ENCODE measurements at regions not wholly inside any gene's neighbourhood (a gene's known extent, or its start where the extent isn't known, plus 50 kb on each side); places are given as distances from the start of the nearest gene placed in this dataset.

GRCh38 chr11:131172011-131172410 lies 198.4 kb upstream of the NTM start:
- Mint-ChIP-seq H3K27ac (no peak overlapping the region), H3K27me3 (peaks cover 11% of the 10 kb centered on the region), H3K9me3 (no peaks in the 10 kb centered on the region), H3K36me3 (no peaks in the 10 kb centered on the region), H3K4me3 (no peak overlapping the region), H3K4me1 (ENCODE audit: unreplicated experiment) (peaks cover 24% of the 10 kb centered on the region)
- TF ChIP-seq, protein P1, sequence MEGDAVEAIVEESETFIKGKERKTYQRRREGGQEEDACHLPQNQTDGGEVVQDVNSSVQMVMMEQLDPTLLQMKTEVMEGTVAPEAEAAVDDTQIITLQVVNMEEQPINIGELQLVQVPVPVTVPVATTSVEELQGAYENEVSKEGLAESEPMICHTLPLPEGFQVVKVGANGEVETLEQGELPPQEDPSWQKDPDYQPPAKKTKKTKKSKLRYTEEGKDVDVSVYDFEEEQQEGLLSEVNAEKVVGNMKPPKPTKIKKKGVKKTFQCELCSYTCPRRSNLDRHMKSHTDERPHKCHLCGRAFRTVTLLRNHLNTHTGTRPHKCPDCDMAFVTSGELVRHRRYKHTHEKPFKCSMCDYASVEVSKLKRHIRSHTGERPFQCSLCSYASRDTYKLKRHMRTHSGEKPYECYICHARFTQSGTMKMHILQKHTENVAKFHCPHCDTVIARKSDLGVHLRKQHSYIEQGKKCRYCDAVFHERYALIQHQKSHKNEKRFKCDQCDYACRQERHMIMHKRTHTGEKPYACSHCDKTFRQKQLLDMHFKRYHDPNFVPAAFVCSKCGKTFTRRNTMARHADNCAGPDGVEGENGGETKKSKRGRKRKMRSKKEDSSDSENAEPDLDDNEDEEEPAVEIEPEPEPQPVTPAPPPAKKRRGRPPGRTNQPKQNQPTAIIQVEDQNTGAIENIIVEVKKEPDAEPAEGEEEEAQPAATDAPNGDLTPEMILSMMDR (conservative IDR thresholded peaks at IDR 0.05), result no peak
- no peak for DNase-seq (ENCODE audit: extremely low spot score, unreplicated experiment)

DNA sequence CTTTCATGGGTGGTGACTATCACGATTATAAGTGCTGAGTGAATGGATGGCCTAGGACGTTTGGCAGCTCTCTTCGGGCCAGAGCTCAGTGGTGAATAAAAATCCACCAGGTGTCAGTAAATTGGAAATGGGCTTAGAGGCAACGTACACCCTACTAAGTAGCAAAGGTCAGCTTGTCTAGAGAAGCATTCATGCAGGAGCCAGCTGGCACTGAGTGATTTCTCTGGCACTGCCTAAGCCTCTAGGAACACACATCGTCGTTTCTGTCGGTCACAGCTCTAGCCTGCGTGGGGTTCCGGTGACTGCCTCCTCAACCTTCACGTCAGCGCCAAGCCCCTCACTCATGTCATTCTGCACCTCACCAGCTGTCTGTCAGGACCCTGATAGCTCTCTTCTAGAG lies 192.4 kb upstream of the NTM start:
- TF ChIP-seq, protein P1 (conservative IDR thresholded peaks at IDR 0.05), result no peak
- Mint-ChIP-seq H3K4me1 (ENCODE audit: unreplicated experiment) (no peaks in the 10 kb centered on the region), H3K9me3 (no peaks in the 10 kb centered on the region), H3K4me3 (no peak overlapping the region), H3K27me3 (peaks cover 17% of the 10 kb centered on the region), H3K27ac (no peak overlapping the region), H3K36me3 (no peaks in the 10 kb centered on the region)
- no peak for DNase-seq (ENCODE audit: extremely low spot score, unreplicated experiment)

DNA sequence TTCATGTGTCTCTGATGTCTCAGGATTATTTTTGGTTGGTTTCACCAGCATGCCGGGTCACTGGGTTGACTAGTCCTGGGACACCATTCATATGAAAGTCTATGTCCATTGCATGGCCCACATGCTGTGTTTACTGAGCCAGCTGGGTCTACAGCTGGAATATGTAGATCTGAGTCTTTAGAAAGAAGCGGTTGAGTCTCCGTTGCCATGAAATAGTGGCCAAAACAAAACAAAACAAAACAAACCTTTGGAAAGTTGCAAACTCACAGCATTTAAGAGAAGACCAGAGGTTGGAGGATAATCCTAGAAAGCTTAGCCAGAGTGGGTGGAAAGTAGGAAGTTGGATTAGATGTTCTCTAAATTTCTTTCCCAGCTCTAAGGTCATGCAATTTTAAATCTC lies 191.8 kb upstream of the NTM start:
- Mint-ChIP-seq H3K4me1 (ENCODE audit: unreplicated experiment) (no peaks in the 10 kb centered on the region), H3K27ac (no peak overlapping the region), H3K4me3 (no peak overlapping the region), H3K9me3 (no peaks in the 10 kb centered on the region), H3K36me3 (no peaks in the 10 kb centered on the region), H3K27me3 (peaks cover 20% of the 10 kb centered on the region)
- TF ChIP-seq, protein P1 (conservative IDR thresholded peaks at IDR 0.05), result no peak
- DNase-seq (ENCODE audit: extremely low spot score, unreplicated experiment), result no peak

DNA sequence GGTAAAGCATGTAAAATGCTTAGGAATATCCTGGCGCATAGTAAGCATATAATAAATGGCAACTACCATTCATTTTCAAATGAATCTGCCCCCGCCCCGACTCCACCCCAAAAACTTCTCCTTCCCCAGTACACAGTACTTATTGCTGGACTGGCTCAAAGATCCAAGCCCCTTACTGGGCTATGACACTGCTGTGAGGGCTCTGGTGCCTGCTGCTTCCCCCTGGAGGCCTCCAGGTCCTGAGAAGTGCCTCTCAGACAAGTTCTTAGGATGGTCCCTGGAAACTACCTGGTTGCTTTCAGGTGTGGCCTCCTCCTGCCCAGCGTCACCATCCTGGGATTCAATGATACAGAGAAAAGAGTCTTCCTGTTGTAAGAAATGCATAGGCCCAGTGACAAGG lies 190.6 kb upstream of the NTM start:
- Mint-ChIP-seq H3K27ac (no peak overlapping the region), H3K27me3 (peaks cover 20% of the 10 kb centered on the region), H3K36me3 (no peaks in the 10 kb centered on the region), H3K4me3 (no peak overlapping the region), H3K9me3 (no peaks in the 10 kb centered on the region), H3K4me1 (ENCODE audit: unreplicated experiment) (no peaks in the 10 kb centered on the region)
- DNase-seq (ENCODE audit: extremely low spot score, unreplicated experiment), result no peak
- TF ChIP-seq, protein P1 (conservative IDR thresholded peaks at IDR 0.05), result no peak

- Mint-ChIP-seq H3K27ac (peak overlapping the region; percentile 37), H3K36me3 (no peaks in the 10 kb centered on the region), H3K9me3 (no peaks in the 10 kb centered on the region), H3K4me3 (no peak overlapping the region), H3K27me3 (peaks cover 17% of the 10 kb centered on the region), H3K4me1 (ENCODE audit: unreplicated experiment) (peaks cover 14% of the 10 kb centered on the region)
- DNase-seq (ENCODE audit: extremely low spot score, unreplicated experiment), result no peak
- TF ChIP-seq, protein P1 (conservative IDR thresholded peaks at IDR 0.05), result no peak
Observed at GRCh38 chr11:131185915-131186314, 184.5 kb upstream of the NTM start.

DNA sequence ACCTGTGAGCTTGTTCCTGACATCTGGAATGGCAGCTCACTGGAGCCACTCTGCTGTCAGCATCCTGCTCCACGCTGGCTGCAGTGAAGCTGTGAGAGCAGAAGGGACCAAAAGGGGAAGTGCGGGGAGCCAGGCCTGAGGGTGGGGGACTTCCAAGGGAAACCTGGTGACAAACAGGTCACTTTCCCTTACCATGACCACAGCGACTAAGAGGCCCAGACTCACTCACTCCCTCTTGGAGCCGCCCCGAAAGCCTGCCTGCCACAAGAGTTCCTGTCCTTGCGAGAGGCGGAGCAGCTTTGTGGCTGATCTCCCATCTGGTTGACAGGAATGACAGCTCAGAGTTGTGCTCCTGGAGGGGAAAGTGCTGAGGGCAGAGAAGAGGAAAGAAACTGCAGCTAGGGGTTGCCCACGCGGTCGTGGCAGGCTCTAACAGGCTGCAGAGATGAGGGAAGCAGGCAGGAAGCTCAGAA lies 183.8 kb upstream of the NTM start:
- no peak overlapping the region for H3K4me3 Mint-ChIP-seq
- peaks cover 14% of the 10 kb centered on the region for H3K4me1 Mint-ChIP-seq (ENCODE audit: unreplicated experiment)
- no peaks in the 10 kb centered on the region for H3K9me3 Mint-ChIP-seq
- peaks cover 15% of the 10 kb centered on the region for H3K27me3 Mint-ChIP-seq
- no peaks in the 10 kb centered on the region for H3K36me3 Mint-ChIP-seq
- TF ChIP-seq, protein P1 (conservative IDR thresholded peaks at IDR 0.05), result no peak
- H3K27ac Mint-ChIP-seq, result no peak overlapping the region
- DNase-seq (ENCODE audit: extremely low spot score, unreplicated experiment), result no peak
